B cell (primary cell): ENCODE measurements at regions not wholly inside any gene's neighbourhood (a gene's known extent, or its start where the extent isn't known, plus 50 kb on each side); places are given as distances from the start of the nearest gene placed in this dataset.

Experiments used
- ATAC-seq: fragments of 200-7000 bp; cut with Tn5 transposase; one replicate; pipeline ENCODE4 v1.10.0; 2021; ENCODE audit warnings: low read depth, mild to moderate bottlenecking, moderate number of reproducible peaks, moderate library complexity
- CTCF ChIA-PET: fragments of 350-600 bp; sonication (Branson Sonifier 250); formaldehyde crosslinking; loops from one replicate; lab custom pipeline; 2021; ENCODE audit warnings: antibody characterized with exemption, inconsistent platforms; lab: Charles Lee
- POLR2A ChIA-PET: fragments of 350-600 bp; sonication (Branson Sonifier 250); formaldehyde crosslinking; loops from one replicate; lab custom pipeline; 2021; ENCODE audit warnings: antibody characterized with exemption; lab: Charles Lee
- DNase-seq: peaks from one replicate; pipeline ENCODE4 v3.0.0; 2013
- H2AFZ ChIP-seq: 2 replicates; pipeline ENCODE4 v1.6.1; 2012; ENCODE audit warnings: mild to moderate bottlenecking, low read depth, low read length; ENCODE audit not compliant: insufficient read depth, poor library complexity, severe bottlenecking
- H3K27ac ChIP-seq, 2 donors: 1 replicate in 1 of 2; 2 replicates in 1 of 2; pipeline ENCODE4 v1.5.1; 2012 to 2013; ENCODE audit warnings: low read length in 2 of 2, mild to moderate bottlenecking in 2 of 2, moderate library complexity in 1 of 2
- H3K27me3 ChIP-seq, 4 experiments: fragments of 200-600 bp in 1 of 4; sonication (generic) in 1 of 4; replicated peaks in 1 of 4; 1 replicate in 2 of 4; 2 replicates in 2 of 4; pipeline versions ENCODE4 v1.6.1 to v1.7.0; 2013 to 2016; ENCODE audit warnings: low read length in 3 of 4, mild to moderate bottlenecking in 2 of 4, mixed read lengths in 1 of 4, moderate library complexity in 1 of 4; ENCODE audit not compliant: insufficient read depth in 4 of 4, control insufficient read depth in 3 of 4; ENCODE audit errors: control extremely low read depth in 1 of 4
- H3K36me3 ChIP-seq, 2 experiments: replicated peaks in 1 of 2; 1 replicate in 1 of 2; 2 replicates in 1 of 2; pipeline versions ENCODE4 v1.6.1 to v1.7.1; 2013; ENCODE audit warnings: low read length in 1 of 2; ENCODE audit not compliant: insufficient read depth in 2 of 2, control insufficient read depth in 1 of 2; ENCODE audit errors: control extremely low read depth in 1 of 2, extremely low read depth in 1 of 2
- H3K4me1 ChIP-seq, 2 donors: fragments of 200-600 bp in 1 of 2; sonication (generic) in 1 of 2; 1 replicate in 1 of 2; 2 replicates in 1 of 2; pipeline versions ENCODE4 v1.5.1 to v1.6.1; 2013 to 2017; ENCODE audit warnings: low read length in 2 of 2; ENCODE audit not compliant: control insufficient read depth in 2 of 2, insufficient read depth in 2 of 2
- H3K4me2 ChIP-seq: replicated peaks from 2 replicates; pipeline ENCODE3; 2012; ENCODE audit warnings: mild to moderate bottlenecking, low read depth, low read length; ENCODE audit not compliant: poor library complexity, severe bottlenecking
- H3K4me3 ChIP-seq, 5 experiments: fragments of 200-600 bp in 1 of 5; sonication (generic) in 1 of 5; 1 replicate in 3 of 5; 2 replicates in 2 of 5; pipeline versions ENCODE4 v1.5.1 to v1.7.0; 2011 to 2016; ENCODE audit warnings: low read length in 4 of 5, mild to moderate bottlenecking in 4 of 5, low read depth in 2 of 5, control low read depth in 1 of 5, moderate library complexity in 1 of 5; ENCODE audit not compliant: insufficient read depth in 1 of 5; ENCODE audit errors: control extremely low read depth in 1 of 5, extremely low read depth in 1 of 5
- H3K79me2 ChIP-seq: fragments of 200-600 bp; sonication (generic); one replicate; pipeline ENCODE4 v1.6.0; 2016; ENCODE audit warnings: low read length; ENCODE audit not compliant: control insufficient read depth, insufficient read depth
- H3K9ac ChIP-seq: fragments of 200-600 bp; sonication (generic); 2 replicates; pipeline ENCODE4 v1.6.1; 2017; ENCODE audit warnings: mild to moderate bottlenecking, low read length, moderate library complexity
- H3K9me3 ChIP-seq, 3 donors: one replicate each; pipeline versions ENCODE4 v1.6.1 to v1.7.1; 2013; ENCODE audit warnings: low read length in 2 of 3; ENCODE audit not compliant: control insufficient read depth in 2 of 3, insufficient read depth in 1 of 3; ENCODE audit errors: control extremely low read depth in 1 of 3
- H4K20me1 ChIP-seq: 2 replicates; pipeline ENCODE4 v1.6.0; 2012; ENCODE audit warnings: mild to moderate bottlenecking, low read length; ENCODE audit not compliant: insufficient read depth, control insufficient read depth, poor library complexity, severe bottlenecking
- H3K27ac Mint-ChIP-seq: one replicate; pipeline ENCODE4 v1.8.0; 2021; ENCODE audit warnings: mixed read lengths
- H3K27me3 Mint-ChIP-seq: one replicate; pipeline ENCODE4 v1.8.0; 2021; ENCODE audit warnings: mixed read lengths
- H3K4me1 Mint-ChIP-seq: one replicate; pipeline ENCODE4 v1.8.0; 2021; ENCODE audit warnings: mixed read lengths
- H3K4me3 Mint-ChIP-seq: one replicate; pipeline ENCODE4 v1.8.0; 2021; ENCODE audit warnings: mixed read lengths
- H3K9me3 Mint-ChIP-seq: one replicate; pipeline ENCODE4 v1.8.0; 2022; ENCODE audit warnings: mixed read lengths; ENCODE audit not compliant: insufficient read depth
- CTCF ChIP-seq: fragments of 200-600 bp; IDR thresholded peaks from one replicate; pipeline ENCODE4 v1.8.0; 2022; ENCODE audit warnings: antibody characterized with exemption, mild to moderate bottlenecking
- EZH2 ChIP-seq: IDR thresholded peaks from 2 replicates; pipeline ENCODE4 v1.6.1; 2012; ENCODE audit warnings: borderline replicate concordance, low read depth, mild to moderate bottlenecking, moderate library complexity, low read length; ENCODE audit not compliant: insufficient read depth, poor library complexity, severe bottlenecking
- WGBS: methylation state at CpG from one replicate; pipeline ENCODE4 v1.1.5; 2013; ENCODE audit warnings: missing lambda C conversion rate; ENCODE audit not compliant: insufficient coverage; 5-methylcytosine and 5-hydroxymethylcytosine counted together
- intact Hi-C: fragments of 100-400 bp; cut with micrococcal nuclease; formaldehyde crosslinking; loops from one replicate; pipeline ENCODE4 v1.10.0; 2022

GRCh38 chr3:59659755-59660154, 609.9 kb upstream of the CFAP20DC start:
- H3K27me3 Mint-ChIP-seq: peaks cover 8% of the 10 kb centered on the region
- no peak for ATAC-seq

GRCh38 chr3:59658866-59659265, 609.0 kb upstream of the CFAP20DC start:
- H3K27ac ChIP-seq: no peak overlapping the region
- POLR2A ChIA-PET: no interaction called here
- Mint-ChIP-seq H3K9me3 (no peaks in the 10 kb centered on the region), H3K27ac (no peak overlapping the region), H3K27me3 (peaks cover 3% of the 10 kb centered on the region), H3K4me1 (no peaks in the 10 kb centered on the region), H3K4me3 (no peak overlapping the region)
- H4K20me1 ChIP-seq: no peaks in the 10 kb centered on the region
- TF ChIP-seq CTCF (no peak), EZH2 (no peak)
- H3K4me3 ChIP-seq: no peak overlapping the region
- H3K4me1 ChIP-seq: no peaks in the 10 kb centered on the region
- H3K79me2 ChIP-seq: no peaks in the 10 kb centered on the region
- no peak overlapping the region for H3K9ac ChIP-seq
- no peaks in the 10 kb centered on the region for H3K9me3 ChIP-seq
- intact Hi-C loops: no loop called here
- H3K4me2 ChIP-seq: no peak overlapping the region
- no peak overlapping the region for H2AFZ ChIP-seq
- no peaks in the 10 kb centered on the region for H3K36me3 ChIP-seq
- DNase-seq (no peak), ATAC-seq (no peak)
- WGBS: no CpG with 5 or more reads among the region's 2 CpGs
- no peaks in the 10 kb centered on the region for H3K27me3 ChIP-seq
- CTCF ChIA-PET: no interaction called here

More at GRCh38 chr3:59659755-59660154, 609.9 kb upstream of the CFAP20DC start:
- no peak overlapping the region for H3K27ac Mint-ChIP-seq
- Histone ChIP-seq H2AFZ (no peak overlapping the region), H3K27ac (no peak overlapping the region), H3K27me3 (no peaks in the 10 kb centered on the region), H3K79me2 (no peaks in the 10 kb centered on the region), H3K9me3 (no peaks in the 10 kb centered on the region), H4K20me1 (no peaks in the 10 kb centered on the region), H3K4me3 (no peak overlapping the region), H3K9ac (no peak overlapping the region), H3K4me1 (no peaks in the 10 kb centered on the region), H3K4me2 (no peak overlapping the region), H3K36me3 (no peaks in the 10 kb centered on the region)
- CTCF ChIA-PET: no interaction called here
- TF ChIP-seq EZH2 (no peak), CTCF (no peak)
- no peak overlapping the region for H3K4me3 Mint-ChIP-seq
- 100% methylated on average over 1 of the region's 1 CpG for WGBS
- no peak for DNase-seq
- intact Hi-C loops: no loop called here
- POLR2A ChIA-PET: no interaction called here
- no peaks in the 10 kb centered on the region for H3K4me1 Mint-ChIP-seq
- H3K9me3 Mint-ChIP-seq: no peaks in the 10 kb centered on the region
